CD14-positive monocyte (primary cell): ENCODE measurements at regions not wholly inside any gene's neighbourhood (a gene's known extent, or its start where the extent isn't known, plus 50 kb on each side); places are given as distances from the start of the nearest gene placed in this dataset.

Source experiments
- DNase-seq, 3 donors: peaks; one replicate each; pipeline ENCODE4 v3.0.0-alpha.2; 2011 to 2022
- H2AFZ ChIP-seq: 2 replicates; pipeline ENCODE4 v1.6.0; 2012; ENCODE audit warnings: mild to moderate bottlenecking, low read depth, low read length, inconsistent platforms; ENCODE audit not compliant: insufficient read depth, poor library complexity, severe bottlenecking
- H3K27ac ChIP-seq, 2 donors: 1 replicate in 1 of 2; 2 replicates in 1 of 2; pipeline ENCODE4 v1.5.1; 2012 to 2013; ENCODE audit warnings: low read length in 2 of 2, control low read depth in 1 of 2, inconsistent platforms in 1 of 2, low read depth in 1 of 2, mild to moderate bottlenecking in 1 of 2
- H3K27me3 ChIP-seq, 2 donors: one replicate each; pipeline versions ENCODE4 v1.6.0 to v1.6.1; 2011 to 2013; ENCODE audit warnings: low read length in 2 of 2; ENCODE audit not compliant: control insufficient read depth in 2 of 2, insufficient read depth in 2 of 2
- H3K36me3 ChIP-seq, 2 donors: replicated peaks in 1 of 2; 1 replicate in 1 of 2; 2 replicates in 1 of 2; pipeline versions ENCODE4 v1.5.1 to v1.6.1; 2012 to 2013; ENCODE audit warnings: low read length in 2 of 2, control low read depth in 1 of 2, inconsistent platforms in 1 of 2, mild to moderate bottlenecking in 1 of 2; ENCODE audit not compliant: insufficient read depth in 2 of 2, control insufficient read depth in 1 of 2
- H3K4me1 ChIP-seq, 2 donors: 1 replicate in 1 of 2; 2 replicates in 1 of 2; pipeline versions ENCODE4 v1.5.1 to v1.6.1; 2012 to 2013; ENCODE audit warnings: low read length in 2 of 2, control low read depth in 1 of 2, inconsistent platforms in 1 of 2, mild to moderate bottlenecking in 1 of 2, moderate library complexity in 1 of 2; ENCODE audit not compliant: insufficient read depth in 2 of 2, control insufficient read depth in 1 of 2
- H3K4me2 ChIP-seq: replicated peaks from 2 replicates; pipeline ENCODE3; 2012; ENCODE audit warnings: low read length, moderate library complexity, mild to moderate bottlenecking; ENCODE audit not compliant: poor library complexity, severe bottlenecking; ENCODE audit errors: extremely low read depth
- H3K4me3 ChIP-seq, 3 experiments: fragments of 200-600 bp in 1 of 3; sonication (generic) in 1 of 3; replicated peaks in 1 of 3; 1 replicate in 2 of 3; 2 replicates in 1 of 3; pipeline ENCODE4 v1.5.1; 2011 to 2013; ENCODE audit warnings: low read length in 3 of 3, mild to moderate bottlenecking in 3 of 3, control low read depth in 2 of 3, low read depth in 2 of 3, inconsistent platforms in 1 of 3, moderate library complexity in 1 of 3
- H3K79me2 ChIP-seq: 2 replicates; pipeline ENCODE4 v1.6.0; 2012; ENCODE audit warnings: mild to moderate bottlenecking, control low read depth, inconsistent platforms, low read length, moderate library complexity; ENCODE audit not compliant: insufficient read depth
- H3K9ac ChIP-seq: 2 replicates; pipeline ENCODE4 v1.6.0; 2017; ENCODE audit warnings: low read length, mild to moderate bottlenecking; ENCODE audit not compliant: insufficient read depth, poor library complexity, severe bottlenecking
- H3K9me3 ChIP-seq, 2 donors: replicated peaks in 1 of 2; 1 replicate in 1 of 2; 2 replicates in 1 of 2; pipeline versions ENCODE4 v1.5.1 to v1.6.1; 2012 to 2013; ENCODE audit warnings: low read length in 2 of 2, control low read depth in 1 of 2; ENCODE audit not compliant: control insufficient read depth in 1 of 2, insufficient read depth in 1 of 2
- H4K20me1 ChIP-seq: 2 replicates; pipeline ENCODE4 v1.6.0; 2012; ENCODE audit warnings: mild to moderate bottlenecking, low read length, control low read depth, moderate library complexity; ENCODE audit not compliant: insufficient read depth
- H3K27ac Mint-ChIP-seq, 7 donors: one replicate each; pipeline ENCODE4 v1.8.0; 2020; ENCODE audit warnings: mild to moderate bottlenecking in 7 of 7, mixed read lengths in 7 of 7, moderate library complexity in 6 of 7, inconsistent platforms in 2 of 7
- H3K27me3 Mint-ChIP-seq, 3 donors: one replicate each; pipeline ENCODE4 v1.8.0; 2021 to 2022; ENCODE audit warnings: low read depth in 3 of 3, mild to moderate bottlenecking in 3 of 3, mixed read lengths in 3 of 3, moderate library complexity in 3 of 3, inconsistent platforms in 1 of 3
- H3K36me3 Mint-ChIP-seq, 2 donors: one replicate each; pipeline ENCODE4 v1.8.0; 2020; ENCODE audit warnings: mixed read lengths in 2 of 2, inconsistent platforms in 1 of 2, mild to moderate bottlenecking in 1 of 2
- H3K4me1 Mint-ChIP-seq: one replicate; pipeline ENCODE4 v1.8.0; 2020; ENCODE audit warnings: mild to moderate bottlenecking, mixed read lengths
- H3K4me3 Mint-ChIP-seq, 2 donors: one replicate each; pipeline ENCODE4 v1.8.0; 2020; ENCODE audit warnings: mild to moderate bottlenecking in 2 of 2, mixed read lengths in 2 of 2, moderate library complexity in 1 of 2
- H3K9me3 Mint-ChIP-seq, 7 donors: one replicate each; pipeline ENCODE4 v1.8.0; 2020 to 2022; ENCODE audit warnings: mixed read lengths in 7 of 7, mild to moderate bottlenecking in 6 of 7, moderate library complexity in 6 of 7, inconsistent platforms in 2 of 7
- WGBS: methylation state at CpG from one replicate; pipeline ENCODE4 v1.1.5; 2013; ENCODE audit warnings: missing lambda C conversion rate; ENCODE audit not compliant: insufficient coverage; 5-methylcytosine and 5-hydroxymethylcytosine counted together
- intact Hi-C, 2 donors: fragments of 100-400 bp; cut with micrococcal nuclease; formaldehyde crosslinking; loops; one replicate each; pipeline versions ENCODE4 v1.15.0 to v1.15.1; 2023
- TF ChIP-seq, protein P1 (sequence below): fragments of 200-600 bp; IDR thresholded peaks from one replicate; pipeline ENCODE4 v1.8.0; 2022; ENCODE audit warnings: antibody characterized with exemption, mild to moderate bottlenecking

DNA sequence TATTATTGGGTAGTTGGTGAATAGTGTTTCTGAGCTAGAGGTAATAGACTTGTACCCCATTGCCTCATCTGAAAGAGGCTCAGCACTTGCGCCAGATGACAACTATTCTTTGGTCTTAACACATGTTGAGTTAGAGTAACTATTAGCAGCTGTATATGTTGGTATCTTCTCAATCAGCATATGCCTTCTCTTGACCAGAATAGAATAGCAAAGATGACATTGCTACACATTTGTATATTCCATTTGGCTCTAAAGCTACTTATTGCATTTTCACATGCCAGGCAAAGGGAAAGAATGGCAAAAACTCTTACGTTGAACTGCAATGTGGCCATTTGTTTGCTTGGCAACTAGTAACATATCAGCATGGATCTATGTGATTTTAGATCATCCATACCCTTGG, 173.8 kb upstream of the AGR3 start:
- Histone ChIP-seq H3K36me3 (no peaks in the 10 kb centered on the region), H3K27me3 (no peaks in the 10 kb centered on the region), H4K20me1 (no peaks in the 10 kb centered on the region), H3K4me3 (no peak overlapping the region), H2AFZ (no peak overlapping the region), H3K9me3 (no peaks in the 10 kb centered on the region), H3K27ac (no peak overlapping the region), H3K9ac (no peak overlapping the region), H3K4me2 (no peak overlapping the region), H3K4me1 (peaks cover 24 to 38% of the 10 kb centered on the region in 2 donors), H3K79me2 (no peaks in the 10 kb centered on the region)
- no peak for DNase-seq
- H3K27ac Mint-ChIP-seq = no peak overlapping the region
- H3K36me3 Mint-ChIP-seq = peaks cover 0 to 1% of the 10 kb centered on the region in 2 donors
- intact Hi-C loops = no loop called here
- H3K27me3 Mint-ChIP-seq = no peaks in the 10 kb centered on the region
- TF ChIP-seq, protein P1, sequence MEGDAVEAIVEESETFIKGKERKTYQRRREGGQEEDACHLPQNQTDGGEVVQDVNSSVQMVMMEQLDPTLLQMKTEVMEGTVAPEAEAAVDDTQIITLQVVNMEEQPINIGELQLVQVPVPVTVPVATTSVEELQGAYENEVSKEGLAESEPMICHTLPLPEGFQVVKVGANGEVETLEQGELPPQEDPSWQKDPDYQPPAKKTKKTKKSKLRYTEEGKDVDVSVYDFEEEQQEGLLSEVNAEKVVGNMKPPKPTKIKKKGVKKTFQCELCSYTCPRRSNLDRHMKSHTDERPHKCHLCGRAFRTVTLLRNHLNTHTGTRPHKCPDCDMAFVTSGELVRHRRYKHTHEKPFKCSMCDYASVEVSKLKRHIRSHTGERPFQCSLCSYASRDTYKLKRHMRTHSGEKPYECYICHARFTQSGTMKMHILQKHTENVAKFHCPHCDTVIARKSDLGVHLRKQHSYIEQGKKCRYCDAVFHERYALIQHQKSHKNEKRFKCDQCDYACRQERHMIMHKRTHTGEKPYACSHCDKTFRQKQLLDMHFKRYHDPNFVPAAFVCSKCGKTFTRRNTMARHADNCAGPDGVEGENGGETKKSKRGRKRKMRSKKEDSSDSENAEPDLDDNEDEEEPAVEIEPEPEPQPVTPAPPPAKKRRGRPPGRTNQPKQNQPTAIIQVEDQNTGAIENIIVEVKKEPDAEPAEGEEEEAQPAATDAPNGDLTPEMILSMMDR = no peak
- H3K4me3 Mint-ChIP-seq = no peak overlapping the region
- peaks cover 0 to 8% (median 2%) of the 10 kb centered on the region in 7 donors for H3K9me3 Mint-ChIP-seq
- no CpG with 5 or more reads among the region's 2 CpGs for WGBS
- H3K4me1 Mint-ChIP-seq = peaks cover 25% of the 10 kb centered on the region

DNA sequence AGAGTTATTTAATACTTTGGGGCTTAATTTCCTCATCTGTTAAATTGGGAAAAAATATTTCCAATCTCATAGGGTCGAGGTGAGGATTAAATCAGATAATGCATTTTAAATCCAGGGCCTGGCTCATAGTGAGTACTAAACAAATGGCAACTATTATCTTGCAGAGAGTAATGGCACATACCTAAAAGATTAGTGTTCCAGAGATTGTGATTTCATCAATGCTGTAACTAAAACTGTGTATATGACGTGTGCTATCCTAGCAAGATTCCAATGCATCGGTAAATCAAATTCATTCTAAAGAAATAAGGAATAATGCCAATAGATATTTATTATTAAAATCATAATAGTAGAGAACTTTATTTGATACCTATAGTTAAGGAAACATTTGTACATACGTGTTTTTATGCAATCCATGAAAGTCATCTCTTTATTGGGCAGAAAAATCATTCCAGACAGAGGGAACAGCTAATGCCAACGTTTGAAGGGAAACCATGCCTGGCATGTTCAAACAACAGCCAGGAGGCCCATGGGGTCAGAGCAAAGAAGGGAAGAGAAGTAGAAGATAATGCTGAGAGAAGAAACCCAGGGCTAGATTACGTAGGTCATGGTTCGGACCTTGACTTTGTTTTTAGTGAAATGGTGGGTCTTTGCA, 174.8 kb upstream of the AGR3 start:
- no peak overlapping the region for H3K4me3 Mint-ChIP-seq
- intact Hi-C loops = no loop called here
- no peak overlapping the region for H2AFZ ChIP-seq

More for the DNA sequence above, 174.8 kb upstream of the AGR3 start:
- Mint-ChIP-seq H3K9me3 (peaks cover 0 to 8% (median 2%) of the 10 kb centered on the region in 7 donors), H3K27ac (peak overlapping the region in 2 of 7 donors; percentile 51 to 66), H3K36me3 (peaks cover 0 to 1% of the 10 kb centered on the region in 2 donors), H3K27me3 (no peaks in the 10 kb centered on the region), H3K4me1 (peaks cover 25% of the 10 kb centered on the region)
- no peak overlapping the region for H3K27ac ChIP-seq
- no peaks in the 10 kb centered on the region for H4K20me1 ChIP-seq
- WGBS = 97% methylated on average over 3 of the region's 7 CpGs
- no peak overlapping the region for H3K4me3 ChIP-seq
- TF ChIP-seq, protein P1 = no peak
- H3K4me2 ChIP-seq = no peak overlapping the region
- H3K9ac ChIP-seq = no peak overlapping the region
- H3K36me3 ChIP-seq = no peaks in the 10 kb centered on the region
- peaks cover 24 to 39% of the 10 kb centered on the region in 2 donors for H3K4me1 ChIP-seq
- DNase-seq = no peak
- H3K9me3 ChIP-seq = no peaks in the 10 kb centered on the region
- H3K27me3 ChIP-seq = no peaks in the 10 kb centered on the region
- no peaks in the 10 kb centered on the region for H3K79me2 ChIP-seq
